Activated CD4-positive, alpha-beta T cell treated with anti-CD3 and anti-CD28 coated beads, Interleukin-2, amount 50 U/mL, for 4 hours (primary cell): ENCODE measurements at regions not wholly inside any gene's neighbourhood (a gene's known extent, or its start where the extent isn't known, plus 50 kb on each side); places are given as distances from the start of the nearest gene placed in this dataset.

Experiments
- DNase-seq, 2 experiments: peaks; one replicate each; pipeline ENCODE4 v3.0.0-alpha.2; 2020

DNA sequence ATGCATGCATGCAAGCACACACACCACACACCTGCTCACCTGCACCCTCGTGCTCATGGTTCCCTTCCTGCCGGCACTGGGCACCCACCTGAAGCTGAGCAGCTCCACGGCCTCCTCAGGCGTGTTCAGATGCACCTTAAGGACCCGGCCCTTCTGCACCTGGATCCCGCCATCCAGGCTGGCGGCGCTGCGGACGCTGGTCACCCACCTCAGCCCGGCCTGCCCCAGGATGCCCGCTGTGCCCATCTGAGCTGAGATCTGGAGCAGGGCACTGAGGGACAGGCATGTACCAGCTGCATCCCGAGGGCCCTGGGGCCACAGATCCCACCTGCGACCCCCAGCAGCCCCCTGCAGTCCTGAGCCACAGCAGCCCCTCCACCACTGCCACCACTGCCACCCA lies 110.0 kb downstream of the LITAF start:
- no peak for DNase-seq

DNA sequence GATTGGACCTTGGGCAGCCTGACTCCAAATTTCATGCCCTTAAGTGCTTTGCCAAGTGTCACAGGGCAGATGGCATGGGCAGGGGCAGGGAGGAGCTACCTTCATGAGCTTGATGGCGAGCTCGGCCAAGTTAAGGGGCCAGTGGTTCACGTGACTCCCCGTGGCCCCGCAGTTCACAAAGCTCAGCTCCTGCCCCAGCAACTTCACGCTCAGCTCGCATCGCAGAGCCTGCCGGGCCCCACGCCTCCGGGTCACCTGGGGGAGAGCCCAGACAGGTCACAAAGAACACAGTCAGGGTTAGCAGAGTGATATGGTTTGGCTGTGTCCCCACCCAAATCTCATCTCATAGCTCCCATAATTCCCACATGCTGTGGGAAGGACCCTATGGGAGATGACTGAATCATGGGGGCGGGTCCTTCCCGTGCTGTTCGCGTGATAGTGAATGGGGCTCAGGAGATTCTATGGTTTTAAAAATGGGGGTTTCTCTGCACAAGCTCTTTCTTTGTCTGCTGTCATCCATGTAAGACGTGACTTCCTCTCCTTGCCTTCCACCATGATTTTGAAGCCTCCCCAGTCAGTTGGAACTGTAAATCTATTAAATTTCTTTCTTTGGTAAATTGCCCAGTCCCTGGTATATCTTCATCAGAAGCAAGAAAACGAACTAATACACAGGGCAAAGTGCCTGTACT lies 108.1 kb downstream of the LITAF start:
- DNase-seq = no peak

DNA sequence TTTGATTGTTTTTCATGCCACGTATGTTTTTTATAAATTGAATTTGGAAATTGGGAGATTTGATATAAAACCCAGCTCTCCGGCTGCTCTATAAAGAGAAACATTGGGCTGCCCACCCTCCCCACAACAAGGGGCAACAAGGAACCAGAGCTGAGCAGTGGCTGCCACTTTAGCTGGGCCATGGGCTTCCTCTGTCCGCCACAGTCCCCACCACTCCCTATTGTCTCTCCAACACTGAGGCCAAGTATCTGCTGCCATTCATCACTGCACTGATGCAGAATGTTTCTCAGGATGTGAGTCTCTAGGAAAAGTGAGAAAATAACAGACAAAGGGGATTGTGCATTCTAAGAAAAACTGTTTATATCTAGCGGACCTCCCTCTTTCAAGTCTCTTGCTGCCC lies 106.8 kb downstream of the LITAF start:
- DNase-seq = no peak

DNA sequence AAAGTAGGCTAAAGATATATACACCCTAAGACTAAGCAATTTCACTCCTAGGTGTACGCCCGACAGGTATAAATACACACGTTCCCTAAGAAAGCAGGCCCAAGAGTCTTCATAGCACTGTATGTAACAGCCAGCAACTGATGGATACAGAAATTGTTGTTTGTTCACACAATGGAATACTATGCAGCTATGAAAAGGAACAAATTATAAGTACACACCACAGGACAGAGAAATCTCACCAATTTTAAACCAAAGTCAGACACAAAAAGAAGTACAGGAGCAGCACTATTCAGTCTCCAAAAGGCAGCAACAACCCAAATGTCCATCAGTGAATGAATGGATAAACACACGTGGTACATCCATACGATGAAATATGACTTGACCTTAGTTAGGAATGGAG lies 106.1 kb downstream of the LITAF start:
- no peak for DNase-seq

DNA sequence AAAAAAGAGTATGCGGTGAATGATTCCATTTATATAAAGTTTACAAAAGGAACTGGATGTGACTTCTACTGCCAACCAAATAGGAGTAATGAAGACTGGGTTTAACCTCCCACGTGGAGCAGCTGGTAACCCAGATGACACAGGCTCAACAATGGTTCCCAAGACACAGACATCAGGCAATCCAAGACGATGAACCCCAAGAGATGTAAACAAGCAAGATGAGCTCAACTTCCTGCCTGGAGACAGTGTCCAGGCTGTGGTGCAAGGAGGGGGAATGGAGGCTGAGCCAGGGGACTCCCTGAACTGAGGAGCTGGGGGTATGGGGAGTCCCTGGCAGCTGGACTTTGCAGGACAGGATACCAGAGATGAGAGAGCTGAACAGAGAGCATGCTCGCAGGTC lies 104.7 kb downstream of the LITAF start:
- DNase-seq = no peak

DNA sequence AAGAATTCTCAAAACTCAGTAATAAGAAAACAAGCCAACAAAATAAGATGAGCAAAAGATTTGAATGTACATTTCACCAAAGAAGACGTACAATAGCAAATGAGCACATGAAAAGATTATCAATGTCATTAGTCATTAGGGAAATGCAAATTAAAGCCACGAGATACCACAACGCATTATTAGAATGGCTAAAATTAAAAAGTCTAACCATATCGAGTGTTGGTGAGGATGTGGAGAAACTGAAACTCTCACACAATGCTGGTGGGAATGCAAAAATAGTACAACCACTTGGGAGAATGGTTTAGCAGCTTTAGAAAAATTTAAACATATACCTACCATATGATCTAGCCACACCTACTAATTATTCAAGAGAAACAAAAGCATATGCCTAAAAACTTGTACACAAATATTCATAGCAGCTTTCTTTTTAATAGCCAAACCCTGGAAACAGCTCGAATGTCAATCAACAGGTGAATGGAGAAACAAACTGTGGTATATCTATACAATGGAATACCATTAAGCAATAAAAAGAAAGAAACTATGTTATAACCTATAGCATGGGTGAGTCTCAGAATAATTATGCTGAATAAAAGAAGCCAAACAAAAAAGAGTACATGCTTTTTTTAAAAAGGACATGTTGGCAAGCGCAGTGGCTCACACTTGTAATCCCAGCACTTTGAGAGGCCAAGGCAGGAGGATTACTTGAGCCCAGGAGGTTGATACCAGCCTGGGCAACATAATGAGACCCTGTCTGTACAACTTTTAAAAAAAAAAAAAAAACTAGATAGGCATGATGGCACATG lies 103.6 kb downstream of the LITAF start:
- DNase-seq = no peak

DNA sequence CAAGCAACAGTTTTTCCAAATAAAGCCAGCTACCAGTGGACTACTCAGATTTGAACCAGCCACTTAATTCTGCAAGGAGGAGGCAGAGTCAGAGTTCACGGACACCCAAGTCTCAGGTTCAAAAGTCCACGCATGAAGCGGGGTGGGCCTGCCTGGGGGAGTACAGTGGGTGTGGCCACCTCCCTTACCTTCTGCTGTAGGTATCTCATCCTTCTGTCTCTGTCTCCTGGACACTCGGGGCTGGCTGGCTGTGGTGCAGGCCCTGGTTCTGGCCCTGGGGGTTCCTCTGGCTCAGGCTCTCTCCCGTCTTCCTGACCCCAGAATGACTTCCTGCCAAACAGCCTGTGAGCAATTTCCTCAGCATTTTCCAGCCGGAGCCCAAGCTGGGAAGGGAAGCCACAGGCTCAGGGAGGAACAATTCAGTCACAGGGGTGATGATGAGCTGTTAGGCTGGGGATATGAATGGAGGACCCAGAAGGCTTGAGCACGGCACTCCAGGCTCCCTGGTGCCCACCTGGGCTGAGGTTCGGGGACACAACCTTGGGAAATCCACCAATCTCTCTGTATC lies 101.9 kb downstream of the LITAF start:
- DNase-seq = no peak

DNA sequence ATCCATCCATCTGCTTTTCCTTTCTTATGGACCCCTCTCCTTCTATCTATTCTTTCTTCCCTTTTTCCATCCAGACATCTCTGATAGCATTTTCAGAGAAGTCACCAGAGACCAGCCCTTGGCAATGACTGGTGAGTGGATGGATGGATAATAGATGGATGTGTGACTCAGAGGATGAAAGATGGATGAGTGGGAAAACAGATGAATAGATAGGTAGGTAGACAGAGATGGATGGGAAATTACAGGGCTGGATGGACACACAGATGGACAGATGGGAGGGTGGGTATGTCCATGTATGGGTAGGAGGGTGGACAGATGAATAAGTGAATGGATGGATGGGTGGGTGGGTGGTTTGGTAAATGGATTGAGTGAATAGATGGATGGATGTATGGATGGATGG lies 101.0 kb downstream of the LITAF start:
- no peak for DNase-seq

DNA sequence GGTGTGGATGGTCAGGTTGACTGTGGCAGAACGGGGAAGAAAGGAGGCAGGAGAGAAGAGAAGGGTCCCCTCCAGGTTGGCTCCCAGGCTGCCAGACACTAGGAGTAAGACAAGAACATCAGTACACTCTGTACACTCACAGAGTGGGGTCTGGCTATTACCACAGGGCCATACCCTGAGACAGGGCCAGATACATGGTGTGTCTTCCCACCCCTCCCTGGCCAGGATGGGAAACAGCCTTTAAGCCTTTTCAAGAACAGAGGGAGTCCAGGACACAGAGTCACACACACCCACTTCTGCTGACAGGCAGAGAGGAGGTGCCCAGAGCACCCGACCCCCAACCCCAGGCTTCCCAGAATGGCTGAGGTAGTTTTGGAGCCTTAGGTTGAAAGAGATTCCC lies 99.4 kb downstream of the LITAF start:
- no peak for DNase-seq

DNA sequence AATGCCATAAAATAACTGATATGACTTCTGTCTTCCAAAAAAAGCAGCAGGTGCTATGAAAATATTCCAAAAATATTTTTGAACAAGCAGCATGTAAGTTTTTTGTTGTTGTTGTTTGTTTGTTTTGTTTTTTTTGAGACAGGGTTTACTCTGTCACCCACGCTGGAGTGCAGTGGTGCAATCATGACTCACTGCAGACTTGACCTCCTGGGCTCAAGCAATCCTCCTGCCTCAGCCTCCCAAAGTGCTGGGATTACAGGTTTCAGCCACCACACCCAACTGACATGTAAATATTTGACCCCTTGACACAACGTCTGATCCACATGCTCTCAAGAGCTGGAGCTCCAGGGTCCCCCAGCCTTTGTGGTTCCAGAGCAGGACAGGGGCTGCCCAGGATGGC lies 98.4 kb downstream of the LITAF start:
- DNase-seq = no peak

DNA sequence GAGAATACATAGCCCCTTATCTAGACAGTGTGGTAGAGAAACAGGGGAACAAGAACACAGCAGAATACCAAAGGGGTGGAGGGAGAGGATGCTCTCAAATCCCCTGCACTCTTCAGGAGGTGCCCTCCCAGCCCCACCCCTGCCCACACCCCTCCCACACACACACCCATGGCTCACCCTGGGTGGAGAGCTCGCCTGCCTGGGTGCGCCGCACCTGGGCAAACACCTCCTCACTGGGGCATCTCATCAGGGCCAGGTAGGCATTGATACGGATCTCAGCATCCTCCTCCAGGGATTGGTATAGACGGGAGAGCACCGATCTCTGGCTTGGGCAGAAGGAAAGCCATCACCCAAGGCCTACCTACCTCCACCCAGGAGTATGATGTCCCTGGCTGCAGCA lies 95.2 kb downstream of the LITAF start:
- no peak for DNase-seq

DNA sequence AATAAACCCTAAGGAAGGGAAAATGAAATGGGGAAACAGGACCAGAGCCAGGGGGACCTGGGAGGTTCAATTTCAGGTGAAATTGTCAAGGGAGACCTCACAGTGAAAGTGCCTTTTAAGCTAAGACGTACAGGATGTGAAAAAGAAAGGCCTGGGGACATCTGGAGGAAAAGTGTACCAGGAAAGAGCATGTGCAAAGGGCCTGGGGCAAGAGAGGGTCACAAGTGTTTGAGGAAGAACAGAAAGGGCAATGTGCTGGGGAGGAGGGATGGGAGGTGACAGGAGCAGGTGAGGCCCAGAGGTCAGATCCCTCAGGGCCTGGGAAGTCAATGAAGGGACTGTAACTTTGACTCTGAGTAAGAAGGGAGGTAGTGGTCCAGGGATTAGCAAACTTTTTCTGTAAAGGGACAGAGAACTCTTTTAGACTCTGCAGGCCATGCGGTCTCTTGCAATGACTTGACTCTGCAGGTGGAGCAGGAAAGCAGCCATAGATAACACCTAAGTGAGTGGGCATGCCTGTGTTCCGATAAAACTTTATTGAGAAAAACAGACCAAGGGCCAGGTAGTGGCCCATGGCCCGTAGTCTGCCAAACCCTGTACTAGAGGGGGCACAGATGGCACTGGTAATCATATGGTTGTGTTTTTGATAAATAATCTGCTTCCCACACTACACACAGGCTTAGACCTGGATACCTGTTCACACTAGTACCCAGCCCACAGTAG lies 93.8 kb downstream of the LITAF start:
- no peak for DNase-seq

DNA sequence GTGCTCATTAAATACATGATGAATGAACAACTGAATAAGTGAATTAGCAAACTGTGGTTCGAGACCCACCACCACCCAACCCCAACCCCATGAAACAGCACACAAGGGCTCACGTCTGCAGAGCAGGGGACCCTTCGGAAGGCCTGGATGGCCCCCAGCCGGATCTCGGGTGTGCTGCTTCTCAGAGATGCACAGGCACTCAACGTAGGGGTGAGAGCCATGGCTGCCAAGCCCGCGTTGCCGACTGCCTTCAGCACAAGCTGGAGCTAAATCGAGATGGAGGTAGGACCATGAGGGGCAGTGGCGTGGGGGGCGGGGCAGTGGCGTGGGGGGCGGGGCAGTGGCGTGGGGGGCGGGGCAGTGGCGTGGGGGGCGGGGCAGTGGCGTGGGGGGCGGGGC lies 93.2 kb downstream of the LITAF start:
- no peak for DNase-seq

DNA sequence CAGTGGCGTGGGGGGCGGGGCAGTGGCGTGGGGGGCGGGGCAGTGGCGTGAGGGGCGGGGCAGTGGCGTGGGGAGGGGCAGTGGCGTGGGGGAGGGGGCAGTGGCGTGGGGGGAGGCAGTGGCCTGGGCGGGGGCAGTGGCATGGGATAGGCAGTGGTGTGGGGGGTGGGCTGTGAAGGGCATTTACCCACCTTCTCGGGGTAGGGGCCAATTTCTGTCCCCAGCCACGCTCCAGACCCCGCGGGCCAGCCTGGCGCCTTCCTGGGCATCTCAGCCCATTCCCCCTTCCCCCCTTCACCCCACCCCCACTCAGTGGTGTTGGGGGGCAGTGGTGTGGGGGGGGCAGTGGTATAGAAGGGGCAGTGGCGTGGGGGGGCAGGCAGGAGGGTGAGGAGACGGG lies 92.7 kb downstream of the LITAF start:
- DNase-seq = no peak

DNA sequence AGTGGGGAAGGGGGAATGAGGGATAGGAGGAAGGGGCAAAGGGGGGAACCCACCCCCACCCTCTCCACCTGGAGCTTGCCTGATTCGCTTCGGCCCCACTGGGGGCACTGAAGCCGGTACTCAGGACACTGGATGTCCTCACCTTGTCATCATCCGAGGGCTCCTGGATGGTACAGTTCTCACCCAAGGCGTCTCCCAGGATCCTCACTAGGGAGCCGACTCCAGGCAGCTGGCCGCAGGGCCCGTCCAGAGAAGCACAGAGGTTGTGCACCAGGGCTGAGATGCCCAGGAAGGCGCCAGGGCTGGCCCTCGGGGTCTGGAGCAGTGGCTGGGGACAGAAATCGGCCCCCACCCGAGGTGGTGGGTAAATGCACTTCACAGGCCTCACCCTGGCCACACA lies 92.3 kb downstream of the LITAF start:
- no peak for DNase-seq

DNA sequence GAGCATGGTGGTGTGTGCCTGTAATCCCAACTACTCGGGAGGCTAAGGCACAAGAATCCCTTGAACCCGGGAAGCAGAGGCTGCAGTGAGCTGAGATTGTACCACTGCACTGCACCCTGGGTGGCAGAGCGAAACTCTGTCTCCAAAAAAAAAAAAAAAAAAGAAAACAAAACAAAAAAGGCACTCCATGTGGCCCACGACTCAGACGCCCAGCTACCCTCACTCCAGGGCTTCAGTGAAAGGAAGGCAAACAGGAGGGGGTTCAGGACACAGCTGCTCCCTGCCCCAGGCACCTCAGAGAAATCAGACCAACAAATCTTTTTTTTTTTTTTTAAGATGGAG lies 91.7 kb downstream of the LITAF start:
- DNase-seq = no peak
